Memory B cell (primary cell): ENCODE measurements at regions not wholly inside any gene's neighbourhood (a gene's known extent, or its start where the extent isn't known, plus 50 kb on each side); places are given as distances from the start of the nearest gene placed in this dataset.
"Not testable (repeated sequence)": the region's sequence is repeated elsewhere in the genome, so short reads cannot be mapped to it uniquely, and the experiment has no call there.

Experiments
- ATAC-seq: fragments of 150-1000 bp; cut with Tn5 transposase; 2 replicates; pipeline ENCODE4 v1.10.0; 2021; ENCODE audit warnings: low read depth, mild to moderate bottlenecking, moderate library complexity
- DNase-seq, 2 donors: peaks; one replicate each; pipeline ENCODE4 v3.0.0; 2022; ENCODE audit warnings: low spot score in 2 of 2
- H3K27ac Mint-ChIP-seq: one replicate; pipeline ENCODE4 v1.8.0; 2022; ENCODE audit warnings: mild to moderate bottlenecking, moderate library complexity, mixed read lengths
- H3K27me3 Mint-ChIP-seq: one replicate; pipeline ENCODE4 v1.8.0; 2022; ENCODE audit warnings: mixed read lengths
- H3K36me3 Mint-ChIP-seq: one replicate; pipeline ENCODE4 v1.8.0; 2022; ENCODE audit warnings: mild to moderate bottlenecking, mixed read lengths
- H3K4me1 Mint-ChIP-seq: one replicate; pipeline ENCODE4 v1.8.0; 2022; ENCODE audit warnings: mixed read lengths
- H3K4me3 Mint-ChIP-seq: one replicate; pipeline ENCODE4 v1.8.0; 2022; ENCODE audit warnings: mild to moderate bottlenecking, moderate library complexity, mixed read lengths
- H3K9me3 Mint-ChIP-seq: one replicate; pipeline ENCODE4 v1.8.0; 2022; ENCODE audit warnings: mixed read lengths

DNA sequence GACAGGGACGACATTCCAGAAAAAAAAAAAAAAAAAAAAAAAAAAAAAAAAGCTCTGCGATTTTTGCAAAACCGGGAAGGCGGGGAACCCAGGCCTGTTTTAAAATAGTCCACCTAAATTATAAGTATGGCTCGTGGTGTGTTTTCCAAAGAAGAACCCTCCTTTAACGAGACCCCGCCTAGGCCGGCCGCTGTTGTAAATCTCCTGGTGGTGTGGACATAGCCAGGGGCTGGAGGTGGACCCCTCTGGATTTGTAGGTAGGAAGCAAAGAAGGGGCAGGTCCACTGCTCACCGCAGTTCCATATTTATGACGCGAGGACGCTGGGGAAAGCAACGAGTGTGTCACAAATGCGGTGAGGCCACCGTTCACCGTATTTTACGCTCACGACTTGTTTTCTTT, 94.0 kb upstream of the SHOX start:
- Mint-ChIP-seq H3K4me1 (no peaks in the 10 kb centered on the region), H3K4me3 (no peak overlapping the region), H3K36me3 (peaks cover 2% of the 10 kb centered on the region), H3K9me3 (peaks cover 5% of the 10 kb centered on the region), H3K27me3 (no peaks in the 10 kb centered on the region), H3K27ac (no peak overlapping the region)
- ATAC-seq (no peak), DNase-seq (no peak)

DNA sequence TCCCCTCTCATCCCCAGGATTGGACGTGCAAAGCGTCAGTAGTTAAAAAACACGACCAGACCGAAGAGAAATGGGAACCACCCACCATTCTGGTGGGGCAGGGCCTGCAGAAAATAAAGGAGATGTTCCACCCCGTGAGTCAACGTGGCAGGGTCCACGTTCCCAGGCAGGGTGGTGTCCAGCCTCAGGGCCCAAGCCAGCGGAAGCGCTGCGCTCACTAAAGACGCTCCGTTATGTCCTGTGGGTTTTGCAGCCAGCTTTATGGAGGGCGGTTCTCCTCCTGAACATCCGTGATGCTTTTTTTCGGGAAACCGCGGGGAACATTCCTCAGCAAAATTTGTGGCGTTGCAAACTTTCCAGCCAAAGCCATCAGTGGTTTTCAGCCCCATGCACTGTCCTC, 93.4 kb upstream of the SHOX start:
- H3K27me3 Mint-ChIP-seq: no peaks in the 10 kb centered on the region
- H3K4me3 Mint-ChIP-seq: no peak overlapping the region
- no peak for ATAC-seq
- no peak overlapping the region for H3K27ac Mint-ChIP-seq
- H3K36me3 Mint-ChIP-seq: peaks cover 2% of the 10 kb centered on the region
- H3K9me3 Mint-ChIP-seq: peaks cover 5% of the 10 kb centered on the region
- H3K4me1 Mint-ChIP-seq: no peaks in the 10 kb centered on the region
- DNase-seq: no peak

DNA sequence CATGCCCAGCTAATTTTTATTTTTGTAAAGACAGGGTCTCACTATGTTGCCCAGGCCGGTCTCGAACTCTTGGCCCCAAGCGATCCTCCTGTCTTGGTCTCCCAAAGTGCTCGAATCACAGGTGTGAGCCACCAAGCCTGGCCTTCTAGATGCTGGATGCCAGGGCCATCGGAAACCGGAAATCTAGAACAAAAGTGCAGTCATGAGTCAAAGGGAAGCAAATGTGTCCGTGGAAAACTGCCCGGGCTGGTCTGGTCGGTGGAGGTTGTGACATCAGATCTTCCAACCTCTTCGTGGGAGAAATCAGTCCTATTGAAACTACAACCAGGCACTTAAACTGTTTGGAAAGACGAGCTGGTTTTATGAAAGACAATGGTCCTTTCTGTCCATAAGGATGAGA, 92.3 kb upstream of the SHOX start:
- no peak for DNase-seq
- H3K27me3 Mint-ChIP-seq: no peaks in the 10 kb centered on the region
- H3K36me3 Mint-ChIP-seq: peaks cover 2% of the 10 kb centered on the region
- ATAC-seq: no peak
- no peak overlapping the region for H3K4me3 Mint-ChIP-seq
- no peaks in the 10 kb centered on the region for H3K4me1 Mint-ChIP-seq
- H3K27ac Mint-ChIP-seq: no peak overlapping the region
- H3K9me3 Mint-ChIP-seq: peaks cover 5% of the 10 kb centered on the region

DNA sequence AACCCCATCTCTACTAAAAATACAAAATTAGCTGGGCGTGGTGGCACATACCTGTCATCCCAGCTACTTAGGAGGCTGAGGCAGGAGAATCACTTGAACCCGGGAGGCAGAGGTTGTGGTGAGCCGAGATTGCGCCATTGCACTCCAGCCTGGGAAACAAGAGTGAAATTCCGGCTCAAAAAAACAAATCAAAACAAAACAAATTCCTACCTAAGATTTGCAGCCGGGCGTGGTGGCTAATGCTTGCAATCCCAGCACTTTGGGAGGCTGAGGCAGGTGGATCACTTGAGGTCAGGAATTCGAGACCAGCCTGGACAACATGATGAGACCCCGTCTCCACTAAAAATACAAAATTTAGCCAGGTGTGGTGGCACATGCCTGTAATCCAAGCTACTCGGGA, 89.6 kb upstream of the SHOX start:
- ATAC-seq, H3K27ac Mint-ChIP-seq, H3K9me3 Mint-ChIP-seq, H3K4me1 Mint-ChIP-seq, DNase-seq, H3K36me3 Mint-ChIP-seq, H3K4me3 Mint-ChIP-seq, H3K27me3 Mint-ChIP-seq: not testable (repeated sequence)

DNA sequence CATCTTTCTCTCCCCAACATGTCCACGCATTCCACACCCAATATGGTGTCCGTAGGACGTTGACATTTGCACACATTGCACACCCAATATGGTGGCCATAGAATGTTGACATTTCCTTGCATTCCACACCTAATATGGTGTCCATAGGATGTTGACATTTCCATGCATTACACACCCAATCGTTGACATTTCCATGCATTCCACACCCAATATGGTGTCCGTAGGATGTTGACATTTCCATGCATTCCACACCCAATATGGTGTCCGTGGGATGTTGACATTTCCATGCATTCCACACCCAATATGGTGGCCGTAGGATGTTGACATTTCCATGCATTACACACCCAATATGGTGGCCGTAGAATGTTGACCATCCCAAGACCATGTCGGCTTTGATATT, 88.4 kb upstream of the SHOX start:
- Mint-ChIP-seq H3K27me3 (no peaks in the 10 kb centered on the region), H3K27ac (no peak overlapping the region), H3K4me3 (no peak overlapping the region), H3K9me3 (peaks cover 4% of the 10 kb centered on the region), H3K4me1 (no peaks in the 10 kb centered on the region), H3K36me3 (peaks cover 3% of the 10 kb centered on the region)
- DNase-seq (no peak), ATAC-seq (no peak)

DNA sequence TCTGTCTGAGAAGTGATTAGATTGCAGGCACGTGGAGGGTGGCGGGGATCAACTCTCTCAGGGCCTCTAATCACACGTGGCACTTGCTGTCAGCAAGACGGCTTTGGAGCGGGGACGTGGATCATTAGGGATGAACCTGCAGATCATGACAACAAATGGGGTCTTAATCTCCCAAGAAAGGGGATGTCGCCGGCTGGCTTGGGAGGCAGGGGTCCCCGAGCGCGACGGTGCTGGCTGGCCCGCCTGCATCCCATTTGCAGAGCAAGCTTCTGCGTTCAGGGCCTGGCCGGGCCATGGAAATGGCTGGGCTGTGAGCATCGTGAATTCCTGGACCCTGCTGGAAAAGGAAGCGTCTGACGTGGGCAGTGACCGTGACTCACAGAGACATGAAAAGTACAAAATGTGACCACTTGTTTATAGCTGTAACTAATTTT, 85.1 kb upstream of the SHOX start:
- Mint-ChIP-seq H3K9me3 (peaks cover 19% of the 10 kb centered on the region), H3K4me1 (no peaks in the 10 kb centered on the region), H3K4me3 (no peak overlapping the region), H3K36me3 (peaks cover 6% of the 10 kb centered on the region), H3K27me3 (no peaks in the 10 kb centered on the region), H3K27ac (no peak overlapping the region)
- DNase-seq (no peak), ATAC-seq (no peak)

DNA sequence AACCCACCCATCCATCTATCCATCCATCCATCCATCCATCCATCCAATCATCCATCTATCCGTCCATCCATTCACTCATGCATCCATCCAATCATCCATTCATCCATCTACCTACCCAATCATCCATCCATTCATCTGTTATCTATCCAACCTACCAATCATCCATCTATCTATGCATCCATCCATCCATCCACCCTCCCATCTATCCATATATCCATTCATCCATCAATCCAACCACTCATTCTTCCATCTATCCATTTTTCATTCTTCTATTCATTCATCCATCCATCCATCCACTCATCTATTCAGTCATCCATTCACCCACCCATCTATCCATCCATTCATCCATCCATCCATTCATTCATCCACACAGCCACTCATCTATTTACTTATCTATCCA, 80.1 kb upstream of the SHOX start:
- peaks cover 5% of the 10 kb centered on the region for H3K36me3 Mint-ChIP-seq
- H3K9me3 Mint-ChIP-seq: peaks cover 28% of the 10 kb centered on the region
- DNase-seq (no peak), ATAC-seq (no peak)
- no peaks in the 10 kb centered on the region for H3K4me1 Mint-ChIP-seq
- H3K27me3 Mint-ChIP-seq: peaks cover 1% of the 10 kb centered on the region
- H3K4me3 Mint-ChIP-seq: no peak overlapping the region
- H3K27ac Mint-ChIP-seq: no peak overlapping the region

DNA sequence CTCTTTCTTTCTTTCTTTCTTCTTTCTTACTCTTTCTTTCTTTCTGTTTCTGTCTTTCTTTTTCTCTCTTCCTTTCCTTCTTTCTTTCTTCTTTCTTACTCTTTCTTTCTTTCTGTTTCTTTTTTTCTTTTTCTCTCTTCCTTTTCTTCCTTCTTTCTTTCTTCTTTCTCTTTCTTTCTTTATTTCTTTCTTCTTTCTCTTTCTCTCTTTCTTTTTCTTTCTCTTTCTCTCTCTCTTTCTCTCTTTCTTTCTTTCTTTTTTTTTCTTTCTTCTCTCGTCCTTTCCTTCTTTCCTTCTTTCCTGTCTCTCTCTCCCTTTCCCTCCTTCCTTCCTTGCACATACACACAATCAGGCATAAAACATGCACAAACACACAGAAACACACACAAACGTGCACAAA, 79.3 kb upstream of the SHOX start:
- Mint-ChIP-seq H3K4me3 (no peak overlapping the region), H3K9me3 (peaks cover 28% of the 10 kb centered on the region), H3K27me3 (peaks cover 1% of the 10 kb centered on the region), H3K4me1 (no peaks in the 10 kb centered on the region), H3K27ac (no peak overlapping the region), H3K36me3 (peaks cover 5% of the 10 kb centered on the region)
- ATAC-seq: no peak
- DNase-seq: no peak

DNA sequence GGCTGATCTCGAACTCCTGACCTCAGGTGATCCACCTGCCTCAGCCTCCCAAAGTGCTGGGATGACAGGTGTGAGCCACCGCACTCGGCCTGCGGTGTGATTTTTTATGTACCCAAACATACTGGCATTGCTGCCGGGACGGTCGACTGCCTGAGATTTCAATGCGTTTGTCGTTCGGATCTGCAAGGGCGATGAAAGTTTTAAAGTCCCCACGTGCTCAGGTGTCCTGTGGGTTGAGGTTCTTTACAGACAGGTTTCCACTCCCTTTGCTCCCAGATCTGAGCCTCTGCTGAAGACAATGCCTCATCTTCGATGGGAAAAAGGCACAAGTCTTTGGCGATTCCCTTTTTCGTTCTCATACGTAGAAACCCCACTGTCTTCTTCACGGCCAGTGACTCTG, 78.1 kb upstream of the SHOX start:
- Mint-ChIP-seq H3K4me3 (no peak overlapping the region), H3K9me3 (peaks cover 28% of the 10 kb centered on the region), H3K27me3 (peaks cover 1% of the 10 kb centered on the region), H3K4me1 (no peaks in the 10 kb centered on the region), H3K27ac (no peak overlapping the region), H3K36me3 (peaks cover 5% of the 10 kb centered on the region)
- no peak for ATAC-seq
- DNase-seq: no peak

DNA sequence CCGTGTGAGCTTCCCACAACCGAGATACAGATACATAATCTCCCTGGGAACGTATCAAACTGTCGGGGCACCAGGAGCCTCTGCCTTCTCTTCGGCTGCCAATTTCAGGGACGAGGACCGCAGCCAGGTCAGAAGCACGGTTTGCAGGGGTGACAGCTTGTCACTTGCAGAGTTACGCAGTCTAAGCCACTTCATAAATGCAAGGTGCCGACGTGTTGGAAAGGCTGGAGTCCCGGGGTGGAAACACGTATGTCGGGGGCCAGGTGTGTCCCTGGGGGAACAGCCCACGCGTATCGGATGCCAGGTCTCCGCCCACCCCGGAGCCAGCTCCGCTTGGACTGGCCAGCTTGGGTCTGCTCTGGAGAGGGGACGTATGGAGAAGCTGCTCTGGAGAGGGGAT, 76.3 kb upstream of the SHOX start:
- no peak for DNase-seq
- Mint-ChIP-seq H3K27me3 (peaks cover 1% of the 10 kb centered on the region), H3K36me3 (peaks cover 5% of the 10 kb centered on the region), H3K4me3 (no peak overlapping the region), H3K4me1 (no peaks in the 10 kb centered on the region), H3K27ac (no peak overlapping the region), H3K9me3 (peaks cover 25% of the 10 kb centered on the region)
- ATAC-seq: no peak

DNA sequence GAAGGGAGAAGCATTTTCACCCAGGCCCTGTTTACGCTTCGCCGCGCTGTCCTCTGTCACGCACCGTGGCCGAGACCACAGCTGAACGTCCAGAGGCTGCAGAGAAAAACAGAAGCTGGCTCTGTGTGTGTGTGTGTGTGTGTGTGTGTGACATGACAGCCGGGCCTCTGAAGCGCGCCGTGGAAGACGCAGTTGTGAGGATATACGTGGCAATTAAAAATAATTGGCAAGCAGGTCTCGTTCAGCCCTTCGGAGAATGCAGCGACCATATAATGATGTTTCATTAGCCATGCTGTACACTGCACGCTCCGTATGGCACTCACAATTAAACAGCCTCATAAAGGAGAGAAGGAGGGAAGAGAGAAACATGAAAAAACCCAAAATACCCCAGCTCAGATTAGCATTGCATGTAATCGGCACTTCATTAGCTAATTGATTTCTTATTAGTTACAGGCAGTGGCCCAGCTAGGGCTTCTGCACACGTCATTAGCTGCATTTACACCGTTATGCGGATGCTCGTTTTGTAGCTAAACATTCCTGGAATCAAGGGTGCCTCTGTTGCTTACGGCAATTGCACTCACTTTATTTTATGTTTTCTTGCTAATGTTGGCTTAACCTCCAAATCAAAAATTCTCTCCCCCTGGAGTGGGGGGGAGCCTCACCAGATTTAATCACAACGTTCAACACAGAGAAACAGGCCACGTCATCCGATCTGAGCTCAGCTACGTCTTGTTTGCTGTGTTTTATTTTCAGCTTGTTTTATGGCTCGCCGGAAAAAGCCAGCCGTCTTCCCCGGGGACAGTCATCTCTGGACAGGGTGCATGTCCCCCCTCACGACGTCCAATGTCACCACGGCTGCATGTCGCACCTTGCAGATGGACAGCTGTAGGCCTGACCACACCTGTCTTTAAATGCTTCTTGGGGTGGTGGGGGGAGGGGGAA, 74.6 kb upstream of the SHOX start:
- ATAC-seq: no peak
- H3K36me3 Mint-ChIP-seq: no peaks in the 10 kb centered on the region
- DNase-seq: no peak

DNA sequence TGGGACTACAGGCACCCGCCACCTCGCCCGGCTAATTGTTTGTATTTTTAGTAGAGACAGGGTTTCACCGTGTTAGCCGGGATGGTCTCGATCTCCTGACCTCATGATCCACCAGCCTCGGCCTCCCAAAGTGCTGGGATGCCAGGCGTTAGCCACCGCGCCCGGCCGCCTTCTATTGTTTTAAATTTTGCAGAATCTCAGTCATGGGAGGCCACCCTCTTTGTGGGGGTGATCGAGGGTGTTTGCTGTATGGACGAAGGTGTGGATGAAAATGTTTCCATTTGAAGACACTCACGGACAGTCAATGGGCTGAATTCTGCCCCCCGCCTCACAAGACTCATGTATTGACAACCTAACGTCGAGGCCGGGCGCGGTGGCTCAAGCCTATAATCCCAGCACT, 73.0 kb upstream of the SHOX start:
- H3K4me3 Mint-ChIP-seq, H3K4me1 Mint-ChIP-seq, DNase-seq, H3K27ac Mint-ChIP-seq, H3K27me3 Mint-ChIP-seq, ATAC-seq, H3K36me3 Mint-ChIP-seq: not testable (repeated sequence)
- H3K9me3 Mint-ChIP-seq: peaks cover 10% of the 10 kb centered on the region

More for the DNA sequence above, 74.6 kb upstream of the SHOX start:
- peaks cover 1% of the 10 kb centered on the region for H3K27me3 Mint-ChIP-seq
- H3K27ac Mint-ChIP-seq: no peak overlapping the region
- no peaks in the 10 kb centered on the region for H3K4me1 Mint-ChIP-seq
- H3K4me3 Mint-ChIP-seq: no peak overlapping the region
- H3K9me3 Mint-ChIP-seq: peaks cover 10% of the 10 kb centered on the region

DNA sequence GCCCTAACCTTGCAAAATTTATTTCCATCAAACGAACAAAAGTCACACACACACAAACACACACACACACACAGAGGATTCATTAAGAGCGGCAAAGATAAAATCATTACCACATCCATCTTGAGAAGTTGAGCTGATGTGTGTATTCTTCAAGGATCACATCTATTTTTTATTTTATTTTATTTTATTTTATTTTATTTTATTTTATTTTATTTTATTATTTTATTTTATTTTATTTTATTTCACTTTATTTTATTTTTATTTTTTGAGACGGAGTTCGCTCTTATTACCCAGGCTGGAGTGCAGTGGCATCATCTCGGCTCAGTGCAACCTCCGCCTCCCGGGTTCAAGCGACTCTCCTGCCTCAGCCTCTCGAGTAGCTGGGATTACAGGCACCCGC, 71.3 kb upstream of the SHOX start:
- H3K9me3 Mint-ChIP-seq: peaks cover 10% of the 10 kb centered on the region
- not testable (repeated sequence) for H3K36me3 Mint-ChIP-seq, H3K4me1 Mint-ChIP-seq, DNase-seq, ATAC-seq, H3K27ac Mint-ChIP-seq, H3K27me3 Mint-ChIP-seq, H3K4me3 Mint-ChIP-seq

DNA sequence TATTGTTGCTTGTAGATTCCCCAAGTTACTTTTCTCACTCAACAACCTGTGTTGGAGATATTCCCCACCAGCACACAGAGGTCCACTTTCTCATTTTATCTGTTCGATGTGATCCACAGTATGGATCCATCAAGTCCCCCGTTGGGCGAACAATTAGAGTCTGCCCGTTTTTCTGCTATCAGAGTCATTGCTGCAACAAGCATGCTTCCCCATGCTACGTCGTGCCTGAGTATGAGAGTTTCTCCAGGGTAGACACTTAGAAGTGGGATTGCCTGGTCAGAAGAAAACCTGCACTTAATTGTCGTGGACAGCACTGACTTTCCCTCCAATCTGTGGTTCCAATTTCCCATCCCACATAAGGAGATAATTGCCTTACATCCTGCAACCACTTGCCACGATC, 62.7 kb upstream of the SHOX start:
- Mint-ChIP-seq H3K9me3 (peaks cover 17% of the 10 kb centered on the region), H3K27me3 (peaks cover 8% of the 10 kb centered on the region), H3K36me3 (no peaks in the 10 kb centered on the region), H3K4me3 (no peak overlapping the region), H3K4me1 (no peaks in the 10 kb centered on the region), H3K27ac (no peak overlapping the region)
- ATAC-seq (no peak), DNase-seq (no peak)

DNA sequence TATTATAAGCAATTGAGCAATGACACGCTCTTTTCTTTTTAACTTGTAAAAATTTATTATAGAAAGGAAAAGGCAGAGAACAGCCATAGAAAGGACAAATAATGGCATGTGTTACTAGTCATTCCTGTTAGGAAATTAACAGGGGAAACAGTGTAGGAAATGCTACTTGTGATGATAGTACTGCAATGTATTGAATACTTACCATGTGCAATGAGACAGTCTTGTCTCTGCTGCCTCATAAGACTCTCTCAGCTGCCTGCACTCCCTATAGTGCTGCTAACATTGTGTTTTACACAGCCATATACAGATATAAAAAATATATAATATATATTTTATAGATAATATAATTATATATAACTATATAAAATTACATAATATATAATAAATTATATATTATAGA, 62.3 kb upstream of the SHOX start:
- Mint-ChIP-seq H3K4me3 (no peak overlapping the region), H3K9me3 (peaks cover 17% of the 10 kb centered on the region), H3K4me1 (no peaks in the 10 kb centered on the region), H3K27me3 (peaks cover 8% of the 10 kb centered on the region), H3K36me3 (no peaks in the 10 kb centered on the region), H3K27ac (no peak overlapping the region)
- no peak for ATAC-seq
- DNase-seq: no peak
